IMR-90 (cell line): ENCODE measurements at regions not wholly inside any gene's neighbourhood (a gene's known extent, or its start where the extent isn't known, plus 50 kb on each side); places are given as distances from the start of the nearest gene placed in this dataset.

ENCODE experiments used
- ATAC-seq: fragments of 200-7000 bp; cut with Tn5 transposase; 2 replicates; pipeline ENCODE4 v1.9.1; 2020; ENCODE audit warnings: low read depth, mild to moderate bottlenecking, moderate library complexity
- BruUV-seq: library from RNA; stranded (reverse); fragments of 400-500 nt; replicated peaks from 2 replicates; lab custom pipeline; 2021; lab: Mats Ljungman, UMichigan
- CTCF ChIA-PET: fragments of 300-600 bp; formaldehyde crosslinking; extraction: SDS; loops from one replicate; lab custom pipeline; 2021; ENCODE audit warnings: antibody characterized with exemption; lab: Yijun Ruan, JAX
- POLR2A ChIA-PET: fragments of 300-600 bp; sonication (Branson Sonifier 250); formaldehyde crosslinking; loops from one replicate; lab custom pipeline; 2022; ENCODE audit warnings: antibody characterized with exemption; ENCODE audit not compliant: unreplicated experiment; lab: Charles Lee
- DNase-seq: peaks from one replicate; pipeline ENCODE4 v3.0.0; 2013
- H2AFZ ChIP-seq: replicated peaks from 2 replicates; pipeline ENCODE3; 2013; ENCODE audit warnings: low read length, mild to moderate bottlenecking; ENCODE audit not compliant: poor library complexity
- H2AK5ac ChIP-seq: 2 replicates; pipeline ENCODE4 v1.6.1; 2013; ENCODE audit warnings: low read depth, low read length, inconsistent platforms
- H2AK9ac ChIP-seq: replicated peaks from 2 replicates; pipeline ENCODE3; 2013; ENCODE audit warnings: mild to moderate bottlenecking, low read depth, low read length, moderate library complexity; ENCODE audit not compliant: poor library complexity
- H2BK120ac ChIP-seq: 2 replicates; pipeline ENCODE4 v1.6.1; 2013; ENCODE audit warnings: low read depth, low read length, inconsistent platforms
- H2BK15ac ChIP-seq: 3 replicates; pipeline ENCODE4 v1.6.1; 2013; ENCODE audit warnings: low read depth, low read length, inconsistent platforms
- H2BK20ac ChIP-seq: 2 replicates; pipeline ENCODE4 v1.6.1; 2013; ENCODE audit warnings: low read depth, mild to moderate bottlenecking, inconsistent platforms, low read length, moderate library complexity
- H2BK5ac ChIP-seq: 2 replicates; pipeline ENCODE4 v1.6.1; 2013; ENCODE audit warnings: mild to moderate bottlenecking, low read depth, low read length, inconsistent platforms; ENCODE audit not compliant: poor library complexity, severe bottlenecking
- H3K14ac ChIP-seq: replicated peaks from 2 replicates; pipeline ENCODE4 v1.6.1; 2013; ENCODE audit warnings: low read depth, low read length, inconsistent platforms
- H3K18ac ChIP-seq: 2 replicates; pipeline ENCODE4 v1.6.1; 2013; ENCODE audit warnings: low read depth, low read length, control low read depth
- H3K23ac ChIP-seq: 2 replicates; pipeline ENCODE4 v1.6.1; 2013; ENCODE audit warnings: low read depth, low read length, inconsistent platforms
- H3K27ac ChIP-seq: 2 replicates; pipeline ENCODE4 v1.5.1; 2013; ENCODE audit warnings: mild to moderate bottlenecking, control low read depth, low read length; ENCODE audit not compliant: insufficient read depth
- H3K27me3 ChIP-seq: 2 replicates; pipeline ENCODE4 v1.6.1; 2013; ENCODE audit warnings: low read length; ENCODE audit not compliant: control insufficient read depth, insufficient read depth
- H3K36me3 ChIP-seq: 2 replicates; pipeline ENCODE4 v1.6.1; 2013; ENCODE audit warnings: low read length, mixed read lengths; ENCODE audit not compliant: control insufficient read depth, insufficient read depth
- H3K4ac ChIP-seq: 2 replicates; pipeline ENCODE4 v1.6.1; 2013; ENCODE audit warnings: low read depth, low read length, inconsistent platforms
- H3K4me1 ChIP-seq: 2 replicates; pipeline ENCODE4 v1.6.1; 2013; ENCODE audit warnings: low read length, mixed read lengths; ENCODE audit not compliant: control insufficient read depth, insufficient read depth
- H3K4me2 ChIP-seq: 2 replicates; pipeline ENCODE4 v1.6.1; 2013; ENCODE audit warnings: low read depth, mild to moderate bottlenecking, control low read depth, low read length, moderate library complexity
- H3K4me3 ChIP-seq: 2 replicates; pipeline ENCODE4 v1.5.1; 2013; ENCODE audit warnings: low read depth, mild to moderate bottlenecking, control low read depth, low read length, moderate library complexity; ENCODE audit not compliant: insufficient read depth
- H3K56ac ChIP-seq: 2 replicates; pipeline ENCODE4 v1.6.1; 2013; ENCODE audit warnings: low read length, inconsistent platforms; ENCODE audit not compliant: insufficient read depth; ENCODE audit errors: extremely low read depth
- H3K79me1 ChIP-seq, 2 experiments: 2 replicates each; pipeline ENCODE4 v1.6.1; 2013; ENCODE audit warnings: low read length in 2 of 2, inconsistent platforms in 1 of 2, low read depth in 1 of 2
- H3K9ac ChIP-seq: 2 replicates; pipeline ENCODE4 v1.6.1; 2013; ENCODE audit warnings: low read depth, low read length, control low read depth
- H3K9me1 ChIP-seq: 2 replicates; pipeline ENCODE4 v1.6.1; 2013; ENCODE audit warnings: low read length, inconsistent platforms; ENCODE audit not compliant: insufficient read depth
- H3K9me3 ChIP-seq: 2 replicates; pipeline ENCODE4 v1.6.1; 2013; ENCODE audit warnings: low read length; ENCODE audit not compliant: control insufficient read depth, insufficient read depth
- H4K20me1 ChIP-seq: 2 replicates; pipeline ENCODE4 v1.6.1; 2013; ENCODE audit warnings: low read length, inconsistent platforms; ENCODE audit not compliant: insufficient read depth
- H4K5ac ChIP-seq: 2 replicates; pipeline ENCODE4 v1.6.1; 2013; ENCODE audit warnings: mild to moderate bottlenecking, low read depth, low read length, control low read depth
- H4K8ac ChIP-seq, 2 experiments: 2 replicates each; pipeline ENCODE4 v1.6.1; 2013; ENCODE audit warnings: low read depth in 2 of 2, low read length in 2 of 2, control low read depth in 1 of 2, inconsistent platforms in 1 of 2
- H4K91ac ChIP-seq: 2 replicates; pipeline ENCODE4 v1.6.1; 2013; ENCODE audit warnings: low read depth, low read length, inconsistent platforms; ENCODE audit not compliant: insufficient read depth
- NFE2L2 ChIP-seq: fragments of 150-350 bp; IDR thresholded peaks from 2 replicates; pipeline ENCODE4 v1.6.1; 2016; ENCODE audit warnings: low read depth, mild to moderate bottlenecking, low read length
- RCOR1 ChIP-seq: IDR thresholded peaks from 2 replicates; pipeline ENCODE4 v1.6.1; 2012; ENCODE audit warnings: mild to moderate bottlenecking, low read length, improper control_type of control experiment; ENCODE audit not compliant: insufficient replicate concordance
- RFX5 ChIP-seq: IDR thresholded peaks from 2 replicates; pipeline ENCODE4 v1.8.0; 2012; ENCODE audit warnings: low read depth, mild to moderate bottlenecking, low read length, moderate library complexity
- WGBS, 2 experiments: methylation state at CpG; one replicate each; pipeline versions ENCODE4 v1.1.5 to v1.1.7; 2013; ENCODE audit warnings: missing lambda C conversion rate in 2 of 2; ENCODE audit not compliant: insufficient read length in 1 of 2; ENCODE audit errors: extremely low coverage in 2 of 2; 5-methylcytosine and 5-hydroxymethylcytosine counted together
- dilution Hi-C: fragments of 300-500 bp; cut with HindIII; formaldehyde crosslinking; loops from one replicate; pipeline ENCODE4 v1.14.3; 2018; ENCODE audit warnings: low sequenced_read_pairs; ENCODE audit not compliant: unreplicated experiment
- in situ Hi-C: fragments of 300-500 bp; cut with MboI; formaldehyde crosslinking; loops from 3 replicates; pipeline ENCODE4 v1.14.3; 2019; ENCODE audit warnings: low sequenced_read_pairs, inconsistent platforms, mixed read lengths
- intact Hi-C: fragments of 100-400 bp; cut with micrococcal nuclease; formaldehyde crosslinking; loops from 2 replicates; pipeline ENCODE4 v1.10.0; 2022
- TF ChIP-seq, protein P1 (sequence below): fragments of 150-350 bp; IDR thresholded peaks from 2 replicates; pipeline ENCODE4 v1.6.1; 2016; ENCODE audit warnings: low read depth, mild to moderate bottlenecking, low read length, moderate library complexity, borderline replicate concordance

DNA sequence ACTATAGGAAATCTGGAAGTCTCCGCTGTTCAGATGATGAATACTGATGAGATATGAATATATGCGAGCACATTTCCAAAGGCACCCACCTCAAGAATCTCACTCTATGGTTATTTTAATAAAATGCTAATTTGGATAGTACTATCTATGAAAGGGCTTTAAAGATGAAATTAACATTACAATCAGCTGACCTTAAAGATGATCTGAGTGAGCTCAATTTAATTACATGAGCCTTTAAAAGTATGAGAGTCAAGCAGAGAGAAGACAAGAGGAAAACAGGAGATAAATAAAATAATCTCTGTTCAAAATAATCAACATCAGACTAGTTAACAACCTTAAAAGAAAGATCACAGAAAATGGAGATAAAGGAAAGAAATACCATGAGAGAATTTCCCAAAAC, 474.1 kb upstream of the TUSC1 start:
- H3K9ac ChIP-seq, result no peak overlapping the region
- no peak overlapping the region for H3K4me3 ChIP-seq
- dilution Hi-C loops (no loop called here), intact Hi-C loops (no loop called here), in situ Hi-C loops (loop anchor here (10.0 kb wide), 1 partner anchor 58 kb away; no protein-coding TSS in a partner anchor)
- H3K4me2 ChIP-seq, result no peak overlapping the region
- H2AK5ac ChIP-seq, result no peak overlapping the region
- H2AFZ ChIP-seq, result no peak overlapping the region
- H4K8ac ChIP-seq, result no peak overlapping the region
- ChIA-PET POLR2A (no interaction called here), CTCF (interaction anchor here (0.7 kb wide), 1 partner anchor 92 kb away, joined by 3 read pairs; no protein-coding TSS in a partner anchor)
- no peak overlapping the region for H3K23ac ChIP-seq
- H3K79me1 ChIP-seq, result no peaks in the 10 kb centered on the region
- no peak overlapping the region for H4K5ac ChIP-seq
- no peaks in the 10 kb centered on the region for H3K27me3 ChIP-seq
- DNase-seq (no peak), ATAC-seq (no peak)
- H3K56ac ChIP-seq, result no peak overlapping the region
- no peaks in the 10 kb centered on the region for H3K36me3 ChIP-seq
- H3K9me1 ChIP-seq, result no peaks in the 10 kb centered on the region
- H3K4ac ChIP-seq, result no peak overlapping the region
- H2BK15ac ChIP-seq, result no peak overlapping the region
- no peak overlapping the region for H3K14ac ChIP-seq
- BruUV-seq, result no TSS peak
- TF ChIP-seq RCOR1, result no peak
- TF ChIP-seq NFE2L2, result no peak
- TF ChIP-seq, protein P1, sequence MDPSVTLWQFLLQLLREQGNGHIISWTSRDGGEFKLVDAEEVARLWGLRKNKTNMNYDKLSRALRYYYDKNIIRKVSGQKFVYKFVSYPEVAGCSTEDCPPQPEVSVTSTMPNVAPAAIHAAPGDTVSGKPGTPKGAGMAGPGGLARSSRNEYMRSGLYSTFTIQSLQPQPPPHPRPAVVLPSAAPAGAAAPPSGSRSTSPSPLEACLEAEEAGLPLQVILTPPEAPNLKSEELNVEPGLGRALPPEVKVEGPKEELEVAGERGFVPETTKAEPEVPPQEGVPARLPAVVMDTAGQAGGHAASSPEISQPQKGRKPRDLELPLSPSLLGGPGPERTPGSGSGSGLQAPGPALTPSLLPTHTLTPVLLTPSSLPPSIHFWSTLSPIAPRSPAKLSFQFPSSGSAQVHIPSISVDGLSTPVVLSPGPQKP, result no peak
- no peak for TF ChIP-seq RFX5
- no peak overlapping the region for H2BK20ac ChIP-seq
- H4K20me1 ChIP-seq, result no peaks in the 10 kb centered on the region
- no peak overlapping the region for H2BK120ac ChIP-seq
- H4K91ac ChIP-seq, result no peak overlapping the region
- WGBS, 2 experiments, result no CpG with 5 or more reads among the region's 2 CpGs
- H3K18ac ChIP-seq, result no peak overlapping the region
- H2BK5ac ChIP-seq, result no peak overlapping the region
- no peaks in the 10 kb centered on the region for H3K4me1 ChIP-seq
- H3K9me3 ChIP-seq, result no peaks in the 10 kb centered on the region
- H3K27ac ChIP-seq, result no peak overlapping the region
- H2AK9ac ChIP-seq, result no peak overlapping the region
